ENCODE measurements at regions not wholly inside any gene's neighbourhood (a gene's known extent, or its start where the extent isn't known, plus 50 kb on each side); places are given as distances from the start of the nearest gene placed in this dataset.

GRCh38 chr14:101458741-101459550 is 102.3 kb upstream of the DIO3 start:
- intact Hi-C loops (cut with micrococcal nuclease), result no loop called here
- Mint-ChIP-seq H3K4me3 (ENCODE audit: unreplicated experiment) (no peak overlapping the region), H3K4me1 (ENCODE audit: insufficient read depth, unreplicated experiment) (no peaks in the 10 kb centered on the region), H3K36me3 (ENCODE audit: insufficient read depth, unreplicated experiment) (no peaks in the 10 kb centered on the region), H3K27me3 (ENCODE audit: insufficient read depth, unreplicated experiment) (peaks cover 28% of the 10 kb centered on the region), H3K27ac (ENCODE audit: low read depth, unreplicated experiment) (no peak overlapping the region), H3K9me3 (ENCODE audit: unreplicated experiment) (no peaks in the 10 kb centered on the region)
- no TSS peak for BruUV-seq (replicated peaks)
- no peak for DNase-seq (ENCODE audit: unreplicated experiment)
- ChIA-PET POLR2A (no interaction called here), CTCF (no interaction called here)
- no peak for TF ChIP-seq CTCF (IDR thresholded peaks at IDR 0.05; ENCODE audit: unreplicated experiment)

- Mint-ChIP-seq H3K27me3 (ENCODE audit: insufficient read depth, unreplicated experiment) (peaks cover 28% of the 10 kb centered on the region), H3K4me3 (ENCODE audit: unreplicated experiment) (no peak overlapping the region), H3K4me1 (ENCODE audit: insufficient read depth, unreplicated experiment) (no peaks in the 10 kb centered on the region), H3K27ac (ENCODE audit: low read depth, unreplicated experiment) (no peak overlapping the region), H3K9me3 (ENCODE audit: unreplicated experiment) (no peaks in the 10 kb centered on the region), H3K36me3 (ENCODE audit: insufficient read depth, unreplicated experiment) (no peaks in the 10 kb centered on the region)
- no peak for DNase-seq (ENCODE audit: unreplicated experiment)
- CTCF ChIA-PET, result no interaction called here
- POLR2A ChIA-PET, result no interaction called here
- no peak for TF ChIP-seq CTCF (IDR thresholded peaks at IDR 0.05; ENCODE audit: unreplicated experiment)
- intact Hi-C loops (cut with micrococcal nuclease), result no loop called here
- no TSS peak for BruUV-seq (replicated peaks)
These were observed 101.8 kb upstream of the DIO3 start for GRCh38 chr14:101459551-101459900.

- Mint-ChIP-seq H3K27ac (ENCODE audit: low read depth, unreplicated experiment) (no peak overlapping the region), H3K4me3 (ENCODE audit: unreplicated experiment) (no peak overlapping the region), H3K27me3 (ENCODE audit: insufficient read depth, unreplicated experiment) (peaks cover 20% of the 10 kb centered on the region), H3K4me1 (ENCODE audit: insufficient read depth, unreplicated experiment) (no peaks in the 10 kb centered on the region), H3K9me3 (ENCODE audit: unreplicated experiment) (no peaks in the 10 kb centered on the region), H3K36me3 (ENCODE audit: insufficient read depth, unreplicated experiment) (no peaks in the 10 kb centered on the region)
- no TSS peak for BruUV-seq (replicated peaks)
- DNase-seq (ENCODE audit: unreplicated experiment), result no peak
- no peak for TF ChIP-seq CTCF (IDR thresholded peaks at IDR 0.05; ENCODE audit: unreplicated experiment)
- ChIA-PET CTCF (no interaction called here), POLR2A (no interaction called here)
- intact Hi-C loops (cut with micrococcal nuclease), result no loop called here
These were observed 100.8 kb upstream of the DIO3 start for GRCh38 chr14:101460521-101460920.

GRCh38 chr14:101460986-101461750 is 100.1 kb upstream of the DIO3 start:
- BruUV-seq (replicated peaks), result no TSS peak
- CTCF ChIA-PET, result no interaction called here

More at GRCh38 chr14:101460986-101461750, 100.1 kb upstream of the DIO3 start:
- intact Hi-C loops (cut with micrococcal nuclease), result no loop called here
- Mint-ChIP-seq H3K4me1 (ENCODE audit: insufficient read depth, unreplicated experiment) (no peaks in the 10 kb centered on the region), H3K9me3 (ENCODE audit: unreplicated experiment) (no peaks in the 10 kb centered on the region), H3K36me3 (ENCODE audit: insufficient read depth, unreplicated experiment) (no peaks in the 10 kb centered on the region), H3K4me3 (ENCODE audit: unreplicated experiment) (no peak overlapping the region), H3K27ac (ENCODE audit: low read depth, unreplicated experiment) (no peak overlapping the region), H3K27me3 (ENCODE audit: insufficient read depth, unreplicated experiment) (peaks cover 13% of the 10 kb centered on the region)
- no peak for TF ChIP-seq CTCF (IDR thresholded peaks at IDR 0.05; ENCODE audit: unreplicated experiment)
- POLR2A ChIA-PET, result no interaction called here
- DNase-seq (ENCODE audit: unreplicated experiment), result no peak
